ENCODE measurements at regions not wholly inside any gene's neighbourhood (a gene's known extent, or its start where the extent isn't known, plus 50 kb on each side); places are given as distances from the start of the nearest gene placed in this dataset.
"Not testable (repeated sequence)": the region's sequence is repeated elsewhere in the genome, so short reads cannot be mapped to it uniquely, and the experiment has no call there.

DNA sequence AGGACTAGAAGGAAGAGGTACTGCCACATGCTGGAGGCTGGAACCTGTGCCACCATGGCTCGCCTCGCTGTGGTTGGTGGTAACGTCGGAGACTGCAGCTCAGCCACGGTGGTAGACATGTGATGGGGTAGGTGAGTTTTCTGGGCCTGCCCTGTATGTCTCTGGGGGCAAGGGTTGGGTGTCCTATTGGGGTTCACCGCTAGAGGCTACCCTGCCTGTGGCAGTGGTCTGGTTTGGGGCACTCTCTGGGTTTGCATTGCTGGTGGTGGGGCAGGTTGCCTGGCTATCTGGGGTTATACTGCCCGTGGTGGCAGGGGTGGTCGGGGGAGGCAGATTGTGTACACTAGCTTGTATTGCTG, 79.3 kb upstream of the KCNJ18 start:
- H3K36me3 ChIP-seq (ENCODE audit: control insufficient read depth, insufficient read depth, low read length), result no peaks in the 10 kb centered on the region
- TF ChIP-seq, protein P1, sequence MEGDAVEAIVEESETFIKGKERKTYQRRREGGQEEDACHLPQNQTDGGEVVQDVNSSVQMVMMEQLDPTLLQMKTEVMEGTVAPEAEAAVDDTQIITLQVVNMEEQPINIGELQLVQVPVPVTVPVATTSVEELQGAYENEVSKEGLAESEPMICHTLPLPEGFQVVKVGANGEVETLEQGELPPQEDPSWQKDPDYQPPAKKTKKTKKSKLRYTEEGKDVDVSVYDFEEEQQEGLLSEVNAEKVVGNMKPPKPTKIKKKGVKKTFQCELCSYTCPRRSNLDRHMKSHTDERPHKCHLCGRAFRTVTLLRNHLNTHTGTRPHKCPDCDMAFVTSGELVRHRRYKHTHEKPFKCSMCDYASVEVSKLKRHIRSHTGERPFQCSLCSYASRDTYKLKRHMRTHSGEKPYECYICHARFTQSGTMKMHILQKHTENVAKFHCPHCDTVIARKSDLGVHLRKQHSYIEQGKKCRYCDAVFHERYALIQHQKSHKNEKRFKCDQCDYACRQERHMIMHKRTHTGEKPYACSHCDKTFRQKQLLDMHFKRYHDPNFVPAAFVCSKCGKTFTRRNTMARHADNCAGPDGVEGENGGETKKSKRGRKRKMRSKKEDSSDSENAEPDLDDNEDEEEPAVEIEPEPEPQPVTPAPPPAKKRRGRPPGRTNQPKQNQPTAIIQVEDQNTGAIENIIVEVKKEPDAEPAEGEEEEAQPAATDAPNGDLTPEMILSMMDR (IDR thresholded peaks at IDR 0.05; ENCODE audit: insufficient read depth, low read length, poor library complexity, severe bottlenecking), result no peak
- H3K4me3 ChIP-seq (replicated peaks; ENCODE audit: low read depth, low read length), result no peak overlapping the region
- no peak for DNase-seq (ENCODE audit: extremely low read depth, insufficient read length)
- H3K27me3 ChIP-seq (replicated peaks; ENCODE audit: control insufficient read depth, insufficient read depth, low read length), result no peaks in the 10 kb centered on the region

DNA sequence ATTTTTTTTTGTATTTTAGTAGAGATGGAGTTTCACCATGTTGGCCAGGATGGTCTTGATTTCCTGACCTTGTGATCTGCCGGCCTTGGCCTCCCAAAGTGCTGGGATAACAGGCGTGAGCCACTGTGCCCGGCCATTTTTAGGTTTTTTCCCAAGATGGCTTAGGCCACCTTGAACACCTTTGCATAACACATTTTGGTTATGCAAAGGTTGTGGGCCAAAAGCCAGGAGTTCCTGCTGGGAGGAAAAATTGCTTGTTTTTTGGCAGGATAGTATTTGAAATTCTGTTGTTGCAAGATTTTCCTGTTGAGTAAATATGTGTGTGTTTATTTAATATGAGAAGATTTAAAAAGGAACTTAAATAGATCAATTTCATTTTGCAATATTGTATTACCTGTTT, 65.3 kb upstream of the KCNJ18 start:
- not testable (repeated sequence) for H3K36me3 ChIP-seq (ENCODE audit: control insufficient read depth, insufficient read depth, low read length); H3K4me3 ChIP-seq (replicated peaks; ENCODE audit: low read depth, low read length); H3K27me3 ChIP-seq (replicated peaks; ENCODE audit: control insufficient read depth, insufficient read depth, low read length); DNase-seq (ENCODE audit: extremely low read depth, insufficient read length)
